K562 (cell line): ENCODE measurements at regions not wholly inside any gene's neighbourhood (a gene's known extent, or its start where the extent isn't known, plus 50 kb on each side); places are given as distances from the start of the nearest gene placed in this dataset.

ENCODE experiments used
- ATAC-seq: fragments of 200-7000 bp; cut with Tn5 transposase; 3 replicates; pipeline ENCODE4 v1.9.1; 2020; ENCODE audit warnings: moderate library complexity
- BruUV-seq: library from RNA; stranded (reverse); fragments of 400-500 nt; replicated peaks from 2 replicates; lab custom pipeline; 2021; lab: Mats Ljungman, UMichigan
- CTCF ChIA-PET: fragments of 300-600 bp; formaldehyde crosslinking; extraction: SDS; loops from one replicate; lab custom pipeline; 2021; ENCODE audit warnings: low intra/inter-chr PET ratio; lab: Yijun Ruan, JAX
- POLR2A ChIA-PET: fragments of 300-600, 350-650 bp; sonication (Branson Sonifier 250); formaldehyde crosslinking; extraction: SDS; loops from one replicate; lab custom pipeline; 2021; ENCODE audit warnings: antibody characterized with exemption, inconsistent platforms; lab: Yijun Ruan, JAX
- DNase-seq, 4 experiments: peaks; one replicate each; pipeline versions ENCODE4 v3.0.0 to v3.0.0-alpha.2; 2011 to 2018; ENCODE audit warnings: low spot score in 3 of 4, mixed read lengths in 3 of 4; ENCODE audit errors: extremely low read depth in 1 of 4
- FAIRE-seq: peaks from 2 replicates; lab custom pipeline; 2011; peaks lifted over from hg19 to GRCh38; lab: Jason Lieb, UNC
- H2AFZ ChIP-seq: 2 replicates; pipeline ENCODE4 v1.6.0; 2011; ENCODE audit warnings: low read depth, low read length, control low read depth, inconsistent platforms
- H3K27ac ChIP-seq: fragments of 200-600 bp; 3 replicates; pipeline ENCODE4 v1.8.0; 2011; ENCODE audit warnings: low read depth, mild to moderate bottlenecking, control low read depth, inconsistent platforms, low read length, moderate library complexity, mixed read lengths; ENCODE audit errors: extremely low read depth
- H3K27me3 ChIP-seq, 2 experiments: fragments of 300-600 bp in 1 of 2; 2 replicates in 1 of 2; 3 replicates in 1 of 2; pipeline versions ENCODE4 v1.6.0 to v1.8.0; 2011; ENCODE audit warnings: inconsistent platforms in 2 of 2, low read length in 2 of 2, mild to moderate bottlenecking in 1 of 2, mixed read lengths in 1 of 2, moderate library complexity in 1 of 2; ENCODE audit not compliant: control insufficient read depth in 2 of 2, insufficient read depth in 2 of 2
- H3K36me3 ChIP-seq: fragments of 300-600 bp; 3 replicates; pipeline ENCODE4 v1.8.0; 2011; ENCODE audit warnings: mild to moderate bottlenecking, low read length, inconsistent platforms; ENCODE audit not compliant: control insufficient read depth, insufficient read depth
- H3K4me1 ChIP-seq, 2 experiments: fragments of 200-600 bp in 1 of 2; replicated peaks in 1 of 2; 2 replicates in 1 of 2; 3 replicates in 1 of 2; pipeline versions ENCODE4 v1.5.1 to v1.8.0; 2011; ENCODE audit warnings: inconsistent platforms in 2 of 2, low read length in 2 of 2, mild to moderate bottlenecking in 1 of 2, mixed read lengths in 1 of 2, moderate library complexity in 1 of 2; ENCODE audit not compliant: control insufficient read depth in 2 of 2, insufficient read depth in 2 of 2
- H3K4me2 ChIP-seq: 2 replicates; pipeline ENCODE4 v1.6.1; 2011; ENCODE audit warnings: low read length, control low read depth, inconsistent platforms, mixed read lengths; ENCODE audit not compliant: insufficient read depth
- H3K4me3 ChIP-seq: fragments of 200-600 bp; sonication (generic), shearing (Covaris generic); 2 replicates; pipeline ENCODE4 v1.5.1; 2016; ENCODE audit warnings: control low read depth, inconsistent platforms
- H3K79me2 ChIP-seq: fragments of 200-600 bp; 3 replicates; pipeline ENCODE4 v1.8.0; 2011; ENCODE audit warnings: low read length, inconsistent platforms; ENCODE audit not compliant: control insufficient read depth, insufficient read depth
- H3K9ac ChIP-seq, 2 experiments: 2 replicates each; pipeline versions ENCODE4 v1.6.0 to v1.6.1; 2011; ENCODE audit warnings: low read depth in 2 of 2, low read length in 2 of 2, control low read depth in 1 of 2, inconsistent platforms in 1 of 2, mild to moderate bottlenecking in 1 of 2, mixed read lengths in 1 of 2; ENCODE audit not compliant: insufficient read depth in 1 of 2
- H3K9me1 ChIP-seq: one replicate; pipeline ENCODE4 v1.6.0; 2011; ENCODE audit warnings: inconsistent platforms, mild to moderate bottlenecking, low read length, moderate library complexity; ENCODE audit not compliant: control insufficient read depth, insufficient read depth
- H3K9me3 ChIP-seq: replicated peaks from 2 replicates; pipeline ENCODE4 v1.5.1; 2011; ENCODE audit warnings: low read depth, low read length, inconsistent platforms; ENCODE audit not compliant: control insufficient read depth, insufficient read depth
- H4K20me1 ChIP-seq: replicated peaks from 2 replicates; pipeline ENCODE4 v1.6.1; 2011; ENCODE audit warnings: low read length, inconsistent platforms, mixed read lengths; ENCODE audit not compliant: control insufficient read depth, insufficient read depth
- BCLAF1 ChIP-seq, 2 experiments: fragments of 450-650 bp in 1 of 2; IDR thresholded peaks; 2 replicates each; pipeline ENCODE4 v1.6.1; 2011 to 2017; ENCODE audit warnings: low read depth in 2 of 2, antibody characterized with exemption in 1 of 2, borderline replicate concordance in 1 of 2, low read length in 1 of 2, mild to moderate bottlenecking in 1 of 2, mixed read lengths in 1 of 2; ENCODE audit not compliant: control insufficient read depth in 1 of 2
- E2F4 ChIP-seq: sonication (generic); formaldehyde crosslinking; IDR thresholded peaks from 2 replicates; pipeline ENCODE4 v1.8.0; 2022; ENCODE audit warnings: mild to moderate bottlenecking, low read depth, missing genetic modification reagents
- EHMT2 ChIP-seq: fragments of 450-650 bp; IDR thresholded peaks from 2 replicates; pipeline ENCODE4 v1.6.1; 2018; ENCODE audit warnings: antibody characterized with exemption
- IRF9 ChIP-seq: fragments of 450-650 bp; IDR thresholded peaks from 2 replicates; pipeline ENCODE4 v1.6.1; 2016; ENCODE audit warnings: missing biosample characterization, missing genetic modification characterization
- KHSRP ChIP-seq: fragments of 450-650 bp; IDR thresholded peaks from 2 replicates; pipeline ENCODE4 v1.6.1; 2017
- RBM25 ChIP-seq: fragments of 200-400 bp; formaldehyde crosslinking; IDR thresholded peaks from 2 replicates; pipeline ENCODE4 v1.6.1; 2018; ENCODE audit warnings: low read length, low read depth, moderate library complexity; ENCODE audit not compliant: severe bottlenecking
- SAFB2 ChIP-seq: fragments of 200-400 bp; formaldehyde crosslinking; IDR thresholded peaks from 2 replicates; pipeline ENCODE4 v1.6.1; 2018; ENCODE audit warnings: borderline replicate concordance, low read length, low read depth, moderate library complexity; ENCODE audit not compliant: severe bottlenecking
- SNIP1 ChIP-seq: fragments of 450-650 bp; IDR thresholded peaks from 2 replicates; pipeline ENCODE4 v1.7.1; 2017; ENCODE audit warnings: low read depth, mild to moderate bottlenecking
- TCF7 ChIP-seq: sonication (generic); IDR thresholded peaks from 2 replicates; pipeline ENCODE4 v1.6.1; 2016; ENCODE audit warnings: antibody characterized with exemption, borderline replicate concordance
- USF1 ChIP-seq: sonication (generic); formaldehyde crosslinking; IDR thresholded peaks from 2 replicates; pipeline ENCODE4 v1.9.0; 2022; ENCODE audit warnings: mild to moderate bottlenecking, missing genetic modification reagents
- YBX1 ChIP-seq: fragments of 450-650 bp; IDR thresholded peaks from 2 replicates; pipeline ENCODE4 v1.7.1; 2016; ENCODE audit warnings: mild to moderate bottlenecking
- ZBTB5 ChIP-seq: fragments of 450-650 bp; IDR thresholded peaks from 2 replicates; pipeline ENCODE4 v1.6.1; 2017; ENCODE audit warnings: antibody characterized with exemption
- ZC3H8 ChIP-seq: fragments of 450-650 bp; IDR thresholded peaks from 2 replicates; pipeline ENCODE4 v1.6.1; 2017
- ZNF140 ChIP-seq: fragments of 250-450 bp; sonication (Bioruptor Pico); IDR thresholded peaks from 2 replicates; pipeline ENCODE4 v1.8.0; 2021; ENCODE audit warnings: moderate library complexity, mild to moderate bottlenecking, inconsistent platforms
- ZNF408 ChIP-seq: fragments of 250-450 bp; sonication (Bioruptor Pico); IDR thresholded peaks from 2 replicates; pipeline ENCODE4 v1.4.0; 2020; ENCODE audit warnings: low read depth, mild to moderate bottlenecking, moderate library complexity
- ZNF699 ChIP-seq: fragments of 250-450 bp; sonication (Bioruptor Pico); IDR thresholded peaks from 2 replicates; pipeline ENCODE4 v1.8.0; 2021; ENCODE audit warnings: mild to moderate bottlenecking, moderate library complexity; ENCODE audit not compliant: insufficient replicate concordance
- in situ Hi-C: fragments of 300-500 bp; cut with MboI; formaldehyde crosslinking; loops from 4 replicates; pipeline ENCODE4 v1.15.0; 2018; ENCODE audit warnings: inconsistent platforms, mixed read lengths
- intact Hi-C: fragments of 100-400 bp; cut with micrococcal nuclease; formaldehyde crosslinking; loops from 2 replicates; pipeline ENCODE4 v1.14.2; 2022

GRCh38 chr1:80915491-80915890 lies 885.2 kb upstream of the ADGRL2 start:
- Histone ChIP-seq H3K27me3 (no peaks in the 10 kb centered on the region), H3K9ac (no peak overlapping the region), H3K9me3 (no peaks in the 10 kb centered on the region), H3K4me2 (no peak overlapping the region), H3K79me2 (no peaks in the 10 kb centered on the region), H4K20me1 (no peaks in the 10 kb centered on the region), H3K4me1 (no peaks in the 10 kb centered on the region), H3K27ac (no peak overlapping the region), H3K9me1 (no peaks in the 10 kb centered on the region), H3K36me3 (no peaks in the 10 kb centered on the region), H2AFZ (no peak overlapping the region), H3K4me3 (no peak overlapping the region)
- no peak for DNase-seq
- intact Hi-C loops: no loop called here
- in situ Hi-C loops: no loop called here
- ATAC-seq: no peak
- FAIRE-seq: no peak
- BruUV-seq: no TSS peak
- ChIA-PET CTCF (no interaction called here), POLR2A (no interaction called here)
- TF ChIP-seq KHSRP (no peak), RBM25 (no peak), SNIP1 (no peak), E2F4 (no peak), TCF7 (no peak), ZBTB5 (no peak), ZNF140 (CRISPR knock-in tag) (no peak), USF1 (no peak), BCLAF1 (IDR thresholded peaks at IDR 0.05; ENCODE audit: borderline replicate concordance in 1 of 2, control insufficient read depth in 1 of 2, low read depth in 2 of 2, low read length in 1 of 2) (no peak), ZC3H8 (no peak), ZNF699 (CRISPR knock-in tag) (no peak), YBX1 (no peak), SAFB2 (no peak), EHMT2 (no peak), ZNF408 (CRISPR knock-in tag) (no peak), IRF9 (tag) (no peak)
